Tibial artery (tissue), 4 donors: ENCODE measurements at regions not wholly inside any gene's neighbourhood (a gene's known extent, or its start where the extent isn't known, plus 50 kb on each side); places are given as distances from the start of the nearest gene placed in this dataset.

Source experiments
- DNase-seq, 2 donors: peaks; one replicate each; pipeline ENCODE4 v3.0.0-alpha.2; 2019
- H3K27ac ChIP-seq, 2 donors: fragments of 200-600 bp; sonication (generic) in 1 of 2; 1 replicate in 1 of 2; 2 replicates in 1 of 2; pipeline ENCODE4 v1.5.1; 2018 to 2019; ENCODE audit warnings: mild to moderate bottlenecking in 1 of 2
- H3K27me3 ChIP-seq, 2 donors: fragments of 200-600 bp; sonication (generic) in 1 of 2; one replicate each; pipeline versions ENCODE4 v1.5.1 to v1.6.0; 2016 to 2019
- H3K36me3 ChIP-seq, 3 donors: fragments of 200-600 bp; sonication (generic) in 2 of 3; one replicate each; pipeline ENCODE4 v1.5.1; 2016 to 2019; ENCODE audit warnings: mild to moderate bottlenecking in 2 of 3
- H3K4me1 ChIP-seq, 4 donors: fragments of 200-600 bp; sonication (generic) in 2 of 4; 1 replicate in 3 of 4; 2 replicates in 1 of 4; pipeline ENCODE4 v1.5.1; 2016 to 2019
- H3K4me3 ChIP-seq, 2 donors: fragments of 200-600 bp; sonication (generic) in 1 of 2; 1 replicate in 1 of 2; 2 replicates in 1 of 2; pipeline ENCODE4 v1.5.1; 2018 to 2019; ENCODE audit warnings: mild to moderate bottlenecking in 2 of 2
- H3K9me3 ChIP-seq, 3 donors: fragments of 200-600 bp; sonication (generic) in 1 of 3; one replicate each; pipeline ENCODE4 v1.5.1; 2016 to 2019
- intact Hi-C: fragments of 100-400 bp; cut with DNase I; formaldehyde crosslinking; loops from one replicate; pipeline ENCODE4 v1.15.0; 2023; ENCODE audit warnings: low total_unique reads
- TF ChIP-seq, protein P1 (sequence below), 2 experiments: fragments of 200-600 bp in 1 of 2; fragments of 450-650 bp in 1 of 2; IDR thresholded peaks; one replicate each; pipeline ENCODE4 v1.5.1; 2017 to 2019; ENCODE audit warnings: antibody characterized with exemption in 2 of 2, mild to moderate bottlenecking in 1 of 2, moderate library complexity in 1 of 2

DNA sequence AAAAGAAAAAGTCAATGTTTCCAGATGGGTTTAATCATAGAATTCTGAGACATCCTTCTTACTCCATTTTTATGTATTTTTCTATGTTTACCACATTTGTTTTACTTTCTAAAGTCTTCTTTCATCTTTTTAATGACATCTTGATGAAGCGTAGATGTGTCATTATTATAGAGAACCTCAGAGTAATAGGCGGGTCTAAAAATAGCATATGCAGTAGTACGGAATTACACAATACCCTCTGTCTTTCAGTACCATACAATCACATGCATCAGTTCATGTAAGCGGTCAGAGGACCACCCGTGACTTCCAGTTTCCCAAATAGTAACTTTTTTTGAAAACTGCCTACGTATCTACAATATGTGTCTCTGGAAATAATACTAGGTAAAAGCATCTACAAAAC lies 224.0 kb downstream of the PLOD2 start:
- no peaks in the 10 kb centered on the region for H3K4me1 ChIP-seq
- H3K27ac ChIP-seq: no peak overlapping the region
- H3K9me3 ChIP-seq: no peaks in the 10 kb centered on the region
- DNase-seq: no peak
- intact Hi-C loops: no loop called here
- TF ChIP-seq, protein P1, sequence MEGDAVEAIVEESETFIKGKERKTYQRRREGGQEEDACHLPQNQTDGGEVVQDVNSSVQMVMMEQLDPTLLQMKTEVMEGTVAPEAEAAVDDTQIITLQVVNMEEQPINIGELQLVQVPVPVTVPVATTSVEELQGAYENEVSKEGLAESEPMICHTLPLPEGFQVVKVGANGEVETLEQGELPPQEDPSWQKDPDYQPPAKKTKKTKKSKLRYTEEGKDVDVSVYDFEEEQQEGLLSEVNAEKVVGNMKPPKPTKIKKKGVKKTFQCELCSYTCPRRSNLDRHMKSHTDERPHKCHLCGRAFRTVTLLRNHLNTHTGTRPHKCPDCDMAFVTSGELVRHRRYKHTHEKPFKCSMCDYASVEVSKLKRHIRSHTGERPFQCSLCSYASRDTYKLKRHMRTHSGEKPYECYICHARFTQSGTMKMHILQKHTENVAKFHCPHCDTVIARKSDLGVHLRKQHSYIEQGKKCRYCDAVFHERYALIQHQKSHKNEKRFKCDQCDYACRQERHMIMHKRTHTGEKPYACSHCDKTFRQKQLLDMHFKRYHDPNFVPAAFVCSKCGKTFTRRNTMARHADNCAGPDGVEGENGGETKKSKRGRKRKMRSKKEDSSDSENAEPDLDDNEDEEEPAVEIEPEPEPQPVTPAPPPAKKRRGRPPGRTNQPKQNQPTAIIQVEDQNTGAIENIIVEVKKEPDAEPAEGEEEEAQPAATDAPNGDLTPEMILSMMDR (IDR thresholded peaks at IDR 0.05): no peak
- H3K27me3 ChIP-seq: no peaks in the 10 kb centered on the region
- H3K36me3 ChIP-seq: no peaks in the 10 kb centered on the region
- no peak overlapping the region for H3K4me3 ChIP-seq

DNA sequence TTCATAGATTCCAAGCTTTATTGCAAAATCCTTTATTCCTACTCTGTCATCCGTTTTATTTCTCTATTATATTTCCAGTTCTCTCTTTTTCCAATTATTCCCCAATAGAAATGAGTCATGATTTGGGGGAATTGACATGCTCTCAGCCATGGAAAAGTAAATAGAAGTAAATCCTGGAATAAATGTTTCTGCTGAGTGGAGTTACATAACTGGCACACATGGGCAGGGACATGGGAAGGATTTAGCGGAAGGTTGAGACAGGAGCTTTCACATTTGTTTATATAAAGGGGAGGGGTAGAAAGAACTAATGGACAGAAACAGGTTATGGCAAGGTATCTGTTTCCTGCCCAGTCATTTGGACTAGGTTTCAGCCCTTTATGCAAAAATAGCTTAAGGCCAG lies 221.6 kb downstream of the PLOD2 start:
- H3K9me3 ChIP-seq: no peaks in the 10 kb centered on the region
- H3K36me3 ChIP-seq: no peaks in the 10 kb centered on the region
- H3K4me3 ChIP-seq: no peak overlapping the region
- no peak for DNase-seq
- intact Hi-C loops: no loop called here
- TF ChIP-seq, protein P1 (IDR thresholded peaks at IDR 0.05): no peak
- no peak overlapping the region for H3K27ac ChIP-seq
- H3K4me1 ChIP-seq: no peaks in the 10 kb centered on the region
- no peaks in the 10 kb centered on the region for H3K27me3 ChIP-seq

DNA sequence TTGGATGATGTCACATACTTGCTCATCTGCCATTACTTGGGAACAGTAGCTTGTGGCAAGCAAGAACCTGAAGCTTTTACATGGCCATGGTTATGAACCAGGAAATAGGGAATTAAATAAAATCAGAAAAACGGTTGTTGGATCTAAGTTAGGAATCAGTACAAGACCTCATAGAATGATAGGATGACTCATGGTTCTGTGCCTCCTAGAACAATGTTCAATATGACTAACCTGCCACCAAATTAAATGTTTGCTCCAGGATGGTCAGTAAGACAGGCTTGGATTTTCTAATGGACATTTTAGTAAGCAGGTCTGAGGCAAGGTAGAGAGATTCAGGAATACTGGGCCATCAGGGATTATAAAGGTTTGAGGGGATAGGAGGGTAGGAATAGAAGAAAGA lies 218.9 kb downstream of the PLOD2 start:
- DNase-seq: no peak
- Histone ChIP-seq H3K36me3 (no peaks in the 10 kb centered on the region), H3K27me3 (no peaks in the 10 kb centered on the region), H3K27ac (no peak overlapping the region), H3K4me3 (no peak overlapping the region), H3K4me1 (no peaks in the 10 kb centered on the region), H3K9me3 (no peaks in the 10 kb centered on the region)
- intact Hi-C loops: no loop called here
- TF ChIP-seq, protein P1 (IDR thresholded peaks at IDR 0.05): no peak

DNA sequence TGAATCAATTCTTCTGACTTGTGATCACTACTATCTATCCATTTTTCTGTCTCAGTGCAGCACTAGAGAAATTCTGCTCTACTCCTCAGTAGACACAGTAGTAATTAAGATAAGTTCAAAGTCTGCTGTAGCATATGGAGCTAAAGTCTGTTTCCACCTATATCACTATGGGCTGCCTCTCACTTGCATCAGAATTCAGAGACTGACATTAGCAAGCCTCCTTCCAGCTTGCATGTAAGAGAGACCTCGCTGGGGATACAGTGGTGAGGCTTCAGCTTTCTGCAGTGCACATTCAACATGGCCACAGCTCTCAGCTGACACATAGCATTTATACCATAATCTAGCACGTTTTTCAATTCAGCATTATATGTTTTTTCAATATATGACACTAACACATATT lies 217.0 kb downstream of the PLOD2 start:
- DNase-seq: no peak
- TF ChIP-seq, protein P1 (IDR thresholded peaks at IDR 0.05): no peak
- intact Hi-C loops: no loop called here

DNA sequence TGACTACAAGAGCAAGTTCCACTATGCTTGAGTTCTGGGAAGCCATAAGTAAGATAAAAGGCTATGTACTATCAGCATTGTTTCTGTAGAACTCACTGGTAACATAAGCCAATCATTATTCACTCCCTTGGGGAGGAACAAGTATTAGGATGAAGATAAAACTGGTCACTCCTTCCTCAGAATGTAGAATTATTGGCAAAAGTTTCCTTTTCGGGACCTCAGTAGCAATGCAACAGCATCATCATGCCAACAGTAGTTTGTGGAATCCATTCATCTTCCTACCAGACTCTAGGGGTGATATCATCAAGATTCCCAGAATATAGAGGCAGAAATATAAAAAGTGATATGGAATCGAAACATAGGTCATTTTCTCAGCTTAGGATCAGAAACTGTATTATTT lies 209.5 kb downstream of the PLOD2 start:
- H3K4me3 ChIP-seq: no peak overlapping the region
- DNase-seq: no peak
- no peaks in the 10 kb centered on the region for H3K4me1 ChIP-seq
- H3K36me3 ChIP-seq: no peaks in the 10 kb centered on the region
- H3K27me3 ChIP-seq: no peaks in the 10 kb centered on the region
- no peaks in the 10 kb centered on the region for H3K9me3 ChIP-seq
- TF ChIP-seq, protein P1 (IDR thresholded peaks at IDR 0.05): no peak
- no peak overlapping the region for H3K27ac ChIP-seq
- intact Hi-C loops: no loop called here

More for the DNA sequence above, 217.0 kb downstream of the PLOD2 start:
- no peaks in the 10 kb centered on the region for H3K27me3 ChIP-seq
- no peaks in the 10 kb centered on the region for H3K4me1 ChIP-seq
- H3K27ac ChIP-seq: no peak overlapping the region
- no peaks in the 10 kb centered on the region for H3K36me3 ChIP-seq
- no peak overlapping the region for H3K4me3 ChIP-seq
- no peaks in the 10 kb centered on the region for H3K9me3 ChIP-seq

DNA sequence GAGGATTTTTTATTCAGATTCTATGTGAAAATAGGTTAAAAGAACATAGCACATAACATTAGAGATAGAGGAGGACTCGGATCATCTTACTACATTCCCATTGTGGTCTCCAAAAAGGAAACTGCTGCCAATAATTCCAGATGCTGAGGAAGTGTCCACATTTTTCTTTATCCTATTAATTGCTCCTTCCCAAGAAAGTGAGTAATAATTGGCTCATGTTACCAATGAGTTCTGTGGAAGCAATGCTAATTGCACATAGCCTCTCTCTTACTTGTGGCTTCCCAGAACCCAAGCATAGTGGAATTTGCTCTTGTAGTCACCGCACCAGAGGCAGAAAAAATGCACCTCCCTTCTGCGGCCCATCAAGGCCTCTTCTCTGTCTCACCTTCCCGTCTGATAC lies 208.4 kb downstream of the PLOD2 start:
- Histone ChIP-seq H3K27me3 (no peaks in the 10 kb centered on the region), H3K36me3 (no peaks in the 10 kb centered on the region), H3K4me3 (no peak overlapping the region), H3K27ac (no peak overlapping the region), H3K4me1 (no peaks in the 10 kb centered on the region), H3K9me3 (no peaks in the 10 kb centered on the region)
- TF ChIP-seq, protein P1 (IDR thresholded peaks at IDR 0.05): no peak
- DNase-seq: no peak
- intact Hi-C loops: no loop called here
